Spleen (tissue), 7 donors: ENCODE measurements at regions not wholly inside any gene's neighbourhood (a gene's known extent, or its start where the extent isn't known, plus 50 kb on each side); places are given as distances from the start of the nearest gene placed in this dataset.

Source experiments
- POLR2A ChIP-seq, 3 donors: fragments of 450-650 bp; IDR thresholded peaks; one replicate each; pipeline ENCODE4 v1.5.1; 2017; ENCODE audit warnings: antibody characterized with exemption in 3 of 3, mild to moderate bottlenecking in 1 of 3
- POLR2AphosphoS5 ChIP-seq, 3 donors: sonication (generic); formaldehyde crosslinking; IDR thresholded peaks; one replicate each; pipeline ENCODE4 v1.5.1; 2017; ENCODE audit warnings: antibody characterized with exemption in 3 of 3
- TF ChIP-seq, protein P1 (sequence below), 11 experiments: fragments of 200-600 bp in 7 of 11; fragments of 450-650 bp in 4 of 11; sonication (generic) in 4 of 11; IDR thresholded peaks in 8 of 11; conservative IDR thresholded peaks in 3 of 11; 1 replicate in 7 of 11; 2 replicates in 4 of 11; pipeline versions ENCODE4 v1.4.0 to v1.8.0; 2016 to 2021; ENCODE audit warnings: antibody characterized with exemption in 11 of 11, inconsistent platforms in 4 of 11, mild to moderate bottlenecking in 1 of 11
- donor health status: DM: no; HTN: no; CAD: no; lungs with moderate emphysema.
- donor health status: DM: no; HTN: no; CAD: no.
- donor health status: DM: no; HTN: no; CAD: no.

DNA sequence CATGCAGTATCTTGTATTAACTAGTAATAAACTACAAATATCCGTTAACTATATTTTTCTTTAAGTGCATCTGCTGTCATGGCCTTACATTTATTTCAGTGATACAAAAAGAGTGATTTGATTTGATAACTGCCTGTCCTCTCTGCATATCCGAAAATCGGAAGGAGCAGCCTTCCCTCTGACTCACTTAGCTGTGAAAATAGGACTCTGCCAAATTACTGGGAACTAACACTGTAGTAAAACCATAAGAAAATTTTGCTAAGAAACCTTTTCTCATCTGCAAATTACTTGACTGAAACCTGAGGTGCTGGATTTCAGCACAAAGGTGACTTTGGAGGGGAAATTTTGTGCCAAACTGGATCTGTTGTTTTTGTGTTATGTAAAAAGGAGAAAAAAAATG is 176.6 kb upstream of the MKLN1 start:
- TF ChIP-seq, protein P1, sequence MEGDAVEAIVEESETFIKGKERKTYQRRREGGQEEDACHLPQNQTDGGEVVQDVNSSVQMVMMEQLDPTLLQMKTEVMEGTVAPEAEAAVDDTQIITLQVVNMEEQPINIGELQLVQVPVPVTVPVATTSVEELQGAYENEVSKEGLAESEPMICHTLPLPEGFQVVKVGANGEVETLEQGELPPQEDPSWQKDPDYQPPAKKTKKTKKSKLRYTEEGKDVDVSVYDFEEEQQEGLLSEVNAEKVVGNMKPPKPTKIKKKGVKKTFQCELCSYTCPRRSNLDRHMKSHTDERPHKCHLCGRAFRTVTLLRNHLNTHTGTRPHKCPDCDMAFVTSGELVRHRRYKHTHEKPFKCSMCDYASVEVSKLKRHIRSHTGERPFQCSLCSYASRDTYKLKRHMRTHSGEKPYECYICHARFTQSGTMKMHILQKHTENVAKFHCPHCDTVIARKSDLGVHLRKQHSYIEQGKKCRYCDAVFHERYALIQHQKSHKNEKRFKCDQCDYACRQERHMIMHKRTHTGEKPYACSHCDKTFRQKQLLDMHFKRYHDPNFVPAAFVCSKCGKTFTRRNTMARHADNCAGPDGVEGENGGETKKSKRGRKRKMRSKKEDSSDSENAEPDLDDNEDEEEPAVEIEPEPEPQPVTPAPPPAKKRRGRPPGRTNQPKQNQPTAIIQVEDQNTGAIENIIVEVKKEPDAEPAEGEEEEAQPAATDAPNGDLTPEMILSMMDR (IDR thresholded peaks at IDR 0.05 in 8 of 11, conservative IDR thresholded peaks at IDR 0.05 in 3 of 11), result no peak
- TF ChIP-seq POLR2A (IDR thresholded peaks at IDR 0.05) (no peak), POLR2AphosphoS5 (IDR thresholded peaks at IDR 0.05) (no peak)
